T47D (cell line): ENCODE measurements at regions not wholly inside any gene's neighbourhood (a gene's known extent, or its start where the extent isn't known, plus 50 kb on each side); places are given as distances from the start of the nearest gene placed in this dataset.

Experiments
- DNase-seq, 2 experiments: peaks; one replicate each; pipeline versions ENCODE4 v3.0.0 to v3.0.0-alpha.2; 2011 to 2012; ENCODE audit warnings: low read depth in 1 of 2, low spot score in 1 of 2
- JUND ChIP-seq: IDR thresholded peaks from 2 replicates; pipeline ENCODE4 v1.6.1; 2012; ENCODE audit warnings: low read depth
- in situ Hi-C: cut with HindIII; loops from 2 replicates; pipeline ENCODE4 v1.10.0; 2016; ENCODE audit warnings: low sequenced_read_pairs, low pct_unique_long_range_greater_than_20kb

- in situ Hi-C loops = no loop called here
- TF ChIP-seq JUND = no peak
- no peak for DNase-seq
Observed at GRCh38 chr13:72457151-72457550, 270.3 kb downstream of the MZT1 start.

- TF ChIP-seq JUND = no peak
- in situ Hi-C loops = no loop called here
- DNase-seq = no peak
Observed at GRCh38 chr13:72456486-72456885, 270.9 kb downstream of the MZT1 start.

- DNase-seq = no peak
- in situ Hi-C loops = no loop called here
- no peak for TF ChIP-seq JUND
Observed at GRCh38 chr13:72453161-72453560, 274.3 kb downstream of the MZT1 start.

DNA sequence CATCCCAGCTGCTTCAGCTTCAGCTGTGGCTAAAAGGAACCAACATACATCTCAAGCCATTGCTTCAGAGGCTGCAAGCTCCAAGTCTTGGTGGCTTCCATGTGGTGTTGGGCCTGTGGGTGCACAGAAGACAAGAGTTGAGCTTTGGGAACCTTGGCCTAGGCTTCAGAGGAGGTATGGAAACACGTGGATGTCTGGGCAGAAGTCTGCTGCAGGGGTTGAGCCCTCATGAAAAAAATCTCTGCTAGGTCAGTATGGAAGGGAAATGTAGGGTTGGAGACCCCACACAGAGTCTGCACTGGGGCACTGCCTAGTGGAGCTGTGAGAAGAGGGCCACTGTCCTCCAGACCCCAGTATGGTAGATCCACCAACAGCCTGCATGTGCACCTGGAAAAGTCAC, 279.3 kb downstream of the MZT1 start:
- in situ Hi-C loops = no loop called here
- no peak for TF ChIP-seq JUND
- DNase-seq = no peak

- no peak for DNase-seq
Observed at GRCh38 chr13:72444999-72445398, 282.4 kb downstream of the MZT1 start.

DNA sequence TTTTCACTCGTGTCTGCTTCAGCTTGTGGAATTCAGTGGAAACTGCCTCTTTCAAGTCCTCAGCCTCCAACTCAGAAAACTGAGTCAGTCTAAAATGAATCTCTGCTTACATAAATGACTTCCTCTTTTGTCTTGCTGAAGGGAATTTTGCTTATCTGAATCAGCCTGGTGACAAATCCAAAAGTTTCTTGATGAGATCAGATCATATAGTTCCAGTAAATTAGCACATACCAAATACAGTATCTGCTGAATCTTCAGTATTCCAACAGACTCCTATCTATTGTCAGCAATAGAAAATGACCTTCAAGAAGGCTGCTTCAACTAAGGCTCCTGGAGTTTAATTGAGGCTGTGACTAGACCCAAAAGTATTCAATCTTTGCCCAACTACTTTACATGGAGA, 290.0 kb downstream of the MZT1 start:
- in situ Hi-C loops = no loop called here
- TF ChIP-seq JUND = no peak
- no peak for DNase-seq

More at GRCh38 chr13:72444999-72445398, 282.4 kb downstream of the MZT1 start:
- in situ Hi-C loops = no loop called here
- no peak for TF ChIP-seq JUND

DNA sequence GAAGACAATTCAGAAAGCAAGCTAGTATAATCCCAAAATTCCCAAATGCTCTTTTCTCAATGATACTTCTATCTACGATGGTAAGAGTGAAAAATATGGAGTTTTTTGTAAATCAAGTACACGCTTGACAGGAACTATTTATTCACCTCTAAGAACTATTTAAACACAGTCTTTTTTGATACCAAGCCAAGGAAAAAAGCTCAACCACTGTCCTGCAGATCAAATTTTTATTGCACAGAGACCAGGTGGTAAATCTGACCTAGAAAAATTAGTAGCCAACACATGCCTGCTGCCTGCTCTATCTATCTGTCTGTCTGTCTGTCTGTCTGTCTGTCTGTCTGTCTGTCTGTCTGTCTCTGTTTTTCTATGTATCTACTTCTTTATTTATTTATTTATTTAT, 292.2 kb downstream of the MZT1 start:
- in situ Hi-C loops = no loop called here
- TF ChIP-seq JUND = no peak
- DNase-seq = no peak

GRCh38 chr13:72431981-72432682, 295.3 kb downstream of the MZT1 start:
- TF ChIP-seq JUND = no peak
- DNase-seq = no peak
- in situ Hi-C loops = no loop called here

- no peak for TF ChIP-seq JUND
Observed at GRCh38 chr13:72430923-72431322, 296.5 kb downstream of the MZT1 start.

GRCh38 chr13:72427757-72428528, 299.5 kb downstream of the MZT1 start:
- TF ChIP-seq JUND = no peak
- in situ Hi-C loops = no loop called here
- DNase-seq = no peak

More at GRCh38 chr13:72430923-72431322, 296.5 kb downstream of the MZT1 start:
- no peak for DNase-seq
- in situ Hi-C loops = no loop called here

- in situ Hi-C loops = no loop called here
- no peak for DNase-seq
- TF ChIP-seq JUND = no peak
Observed at GRCh38 chr13:72424059-72424458, 303.4 kb downstream of the MZT1 start.

DNA sequence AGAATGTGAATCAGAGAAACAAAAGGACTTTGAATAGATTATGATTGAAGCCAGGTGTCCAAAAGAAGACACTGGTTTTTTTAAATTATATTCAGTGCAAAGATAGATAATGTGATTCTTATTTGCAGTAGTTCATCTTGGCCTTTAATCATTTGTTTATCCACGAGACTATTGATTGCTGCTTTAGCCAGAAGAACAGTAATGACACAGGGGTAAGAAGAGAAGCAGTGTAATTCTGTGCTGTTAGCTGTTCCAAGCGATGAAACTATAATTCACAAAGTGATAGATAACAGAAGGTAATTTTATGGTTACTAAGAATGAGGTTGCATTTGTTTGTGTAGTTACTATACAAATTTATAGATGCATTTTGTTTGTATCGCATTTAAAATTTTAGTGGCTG, 311.6 kb downstream of the MZT1 start:
- in situ Hi-C loops = no loop called here
- no peak for TF ChIP-seq JUND
- DNase-seq = no peak

GRCh38 chr13:72412481-72412880, 314.9 kb downstream of the MZT1 start:
- in situ Hi-C loops = no loop called here

More at GRCh38 chr13:72412481-72412880, 314.9 kb downstream of the MZT1 start:
- TF ChIP-seq JUND = no peak
- no peak for DNase-seq
